ENCODE measurements at regions not wholly inside any gene's neighbourhood (a gene's known extent, or its start where the extent isn't known, plus 50 kb on each side); places are given as distances from the start of the nearest gene placed in this dataset.

GRCh38 chr5:125812651-125813050 is 610.6 kb upstream of the GRAMD2B start:
- no peaks in the 10 kb centered on the region for H3K36me3 ChIP-seq (ENCODE audit: control insufficient read depth, insufficient read depth, low read length)
- intact Hi-C loops (cut with micrococcal nuclease; ENCODE audit: unreplicated experiment) (no loop called here), in situ Hi-C loops (cut with HindIII; ENCODE audit: low pct_unique_long_range_greater_than_20kb, low sequenced_read_pairs) (no loop called here)
- H3K9me3 ChIP-seq (ENCODE audit: control insufficient read depth, insufficient read depth, low read depth, low read length), result no peaks in the 10 kb centered on the region
- no peak for TF ChIP-seq SIN3A (IDR thresholded peaks at IDR 0.05; ENCODE audit: borderline replicate concordance, insufficient read depth, low read depth, low read length)
- no peak for TF ChIP-seq POLR2AphosphoS5 (IDR thresholded peaks at IDR 0.05; ENCODE audit: low read depth, low read length)
- no peak for TF ChIP-seq CTCF (IDR thresholded peaks at IDR 0.05)
- TF ChIP-seq TCF7L2 (IDR thresholded peaks at IDR 0.05; ENCODE audit: low read depth, low read length), result no peak
- no peak for TF ChIP-seq REST (IDR thresholded peaks at IDR 0.05; ENCODE audit: insufficient read depth in 1 of 2, low read depth in 2 of 2, low read length in 1 of 2)
- ChIA-PET POLR2A (no interaction called here), CTCF (no interaction called here)
- no peak overlapping the region for H3K27ac ChIP-seq (ENCODE audit: low read length)
- no TSS peak for BruUV-seq (replicated peaks)
- H3K27me3 ChIP-seq (ENCODE audit: control insufficient read depth, insufficient read depth, low read length), result no peaks in the 10 kb centered on the region
- no peak overlapping the region for H3K4me3 ChIP-seq (ENCODE audit: low read depth in 2 of 2, low read length in 2 of 2)
- no peak for ATAC-seq
- no peaks in the 10 kb centered on the region for H3K4me1 ChIP-seq (ENCODE audit: control insufficient read depth, insufficient read depth, low read length)
- DNase-seq (ENCODE audit: low read depth, low spot score), result no peak

DNA sequence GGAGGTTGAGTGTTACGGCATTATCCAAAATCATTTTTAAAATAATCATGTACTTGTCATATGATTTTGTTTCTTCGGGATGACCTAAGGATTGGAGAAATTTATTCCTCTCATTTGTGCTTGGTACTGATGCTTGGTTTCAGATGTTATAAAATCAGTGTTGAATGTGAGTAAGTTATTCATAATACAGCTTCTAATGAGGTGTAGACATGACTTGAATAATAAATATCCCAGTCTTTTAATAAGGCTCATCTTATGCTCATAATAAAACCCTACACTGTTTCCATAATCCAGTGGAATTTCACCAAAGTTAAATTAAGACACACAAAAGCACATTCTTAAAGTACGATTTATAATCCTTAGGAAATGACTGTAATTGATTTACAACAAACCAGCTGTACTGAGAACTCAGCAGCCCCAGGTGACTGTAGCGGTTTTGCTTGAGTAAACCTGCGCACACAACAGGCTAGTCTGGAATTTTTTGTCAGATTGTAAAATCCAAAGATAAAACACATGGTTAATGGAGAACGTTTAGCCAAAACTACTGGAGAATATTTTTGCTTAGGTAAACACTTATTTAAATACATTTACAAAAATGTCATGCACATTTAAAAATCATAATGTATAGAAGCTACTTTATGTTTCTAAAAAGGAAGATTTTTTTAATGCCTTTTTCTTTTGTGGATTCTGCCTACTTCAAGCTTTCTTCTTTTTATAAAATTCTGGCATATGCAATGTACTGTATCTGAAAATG is 609.8 kb upstream of the GRAMD2B start:
- intact Hi-C loops (cut with micrococcal nuclease; ENCODE audit: unreplicated experiment), result no loop called here
- Histone ChIP-seq H3K4me1 (ENCODE audit: control insufficient read depth, insufficient read depth, low read length) (no peaks in the 10 kb centered on the region), H3K36me3 (ENCODE audit: control insufficient read depth, insufficient read depth, low read length) (no peaks in the 10 kb centered on the region), H3K27ac (ENCODE audit: low read length) (no peak overlapping the region), H3K9me3 (ENCODE audit: control insufficient read depth, insufficient read depth, low read depth, low read length) (no peaks in the 10 kb centered on the region), H3K4me3 (ENCODE audit: low read depth in 2 of 2, low read length in 2 of 2) (no peak overlapping the region), H3K27me3 (ENCODE audit: control insufficient read depth, insufficient read depth, low read length) (no peaks in the 10 kb centered on the region)
- CTCF ChIA-PET, result no interaction called here
- no peak for DNase-seq (ENCODE audit: low read depth, low spot score)
- ATAC-seq, result no peak
- in situ Hi-C loops (cut with HindIII; ENCODE audit: low pct_unique_long_range_greater_than_20kb, low sequenced_read_pairs), result no loop called here
- no TSS peak for BruUV-seq (replicated peaks)
- TF ChIP-seq SIN3A (IDR thresholded peaks at IDR 0.05; ENCODE audit: borderline replicate concordance, insufficient read depth, low read depth, low read length) (no peak), CTCF (IDR thresholded peaks at IDR 0.05) (no peak), POLR2AphosphoS5 (IDR thresholded peaks at IDR 0.05; ENCODE audit: low read depth, low read length) (no peak), REST (IDR thresholded peaks at IDR 0.05; ENCODE audit: insufficient read depth in 1 of 2, low read depth in 2 of 2, low read length in 1 of 2) (no peak), TCF7L2 (IDR thresholded peaks at IDR 0.05; ENCODE audit: low read depth, low read length) (no peak)
- POLR2A ChIA-PET, result no interaction called here
